Omental fat pad (tissue), 3 donors: ENCODE measurements at regions not wholly inside any gene's neighbourhood (a gene's known extent, or its start where the extent isn't known, plus 50 kb on each side); places are given as distances from the start of the nearest gene placed in this dataset.

ENCODE experiments used
- ATAC-seq: fragments of 150-250 bp; one replicate; pipeline ENCODE4 v1.9.1; 2016; ENCODE audit warnings: mild to moderate bottlenecking, moderate library complexity; ENCODE audit not compliant: low FRiP score
- DNase-seq: peaks from one replicate; pipeline ENCODE4 v3.0.0-alpha.2; 2019; ENCODE audit warnings: low spot score
- TF ChIP-seq, protein P1 (sequence below), 3 donors: fragments of 450-650 bp; IDR thresholded peaks; one replicate each; pipeline ENCODE4 v1.5.1; 2016 to 2017; ENCODE audit warnings: antibody characterized with exemption in 3 of 3, mild to moderate bottlenecking in 3 of 3, moderate library complexity in 2 of 3

DNA sequence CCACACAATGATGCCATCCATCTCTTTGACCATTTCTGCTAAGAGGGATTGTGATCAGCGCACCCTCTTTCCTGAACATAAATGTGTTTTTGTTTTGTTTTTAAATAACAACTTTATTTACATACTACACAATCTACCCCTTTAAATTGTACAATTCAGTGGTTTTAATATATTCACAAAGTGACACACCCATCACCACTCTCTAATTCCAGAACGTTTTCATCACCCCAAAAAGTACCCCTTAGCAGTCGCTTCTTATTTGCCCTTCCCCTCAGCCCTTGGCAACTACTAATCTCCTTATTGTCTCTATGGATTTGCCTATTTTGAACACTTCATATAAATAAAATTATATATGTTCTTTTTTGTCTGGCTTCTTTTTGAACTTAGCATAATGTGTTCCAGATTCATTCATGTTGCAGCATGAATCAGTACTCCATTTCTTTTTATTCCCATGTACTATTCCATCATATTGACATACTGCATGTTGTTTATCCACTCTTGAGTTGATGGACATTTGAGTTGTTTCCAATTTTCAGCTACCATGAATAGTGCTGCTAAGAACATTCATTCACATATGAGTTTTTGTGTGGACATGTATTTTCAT is 150.9 kb upstream of the NABP1 start:
- TF ChIP-seq, protein P1, sequence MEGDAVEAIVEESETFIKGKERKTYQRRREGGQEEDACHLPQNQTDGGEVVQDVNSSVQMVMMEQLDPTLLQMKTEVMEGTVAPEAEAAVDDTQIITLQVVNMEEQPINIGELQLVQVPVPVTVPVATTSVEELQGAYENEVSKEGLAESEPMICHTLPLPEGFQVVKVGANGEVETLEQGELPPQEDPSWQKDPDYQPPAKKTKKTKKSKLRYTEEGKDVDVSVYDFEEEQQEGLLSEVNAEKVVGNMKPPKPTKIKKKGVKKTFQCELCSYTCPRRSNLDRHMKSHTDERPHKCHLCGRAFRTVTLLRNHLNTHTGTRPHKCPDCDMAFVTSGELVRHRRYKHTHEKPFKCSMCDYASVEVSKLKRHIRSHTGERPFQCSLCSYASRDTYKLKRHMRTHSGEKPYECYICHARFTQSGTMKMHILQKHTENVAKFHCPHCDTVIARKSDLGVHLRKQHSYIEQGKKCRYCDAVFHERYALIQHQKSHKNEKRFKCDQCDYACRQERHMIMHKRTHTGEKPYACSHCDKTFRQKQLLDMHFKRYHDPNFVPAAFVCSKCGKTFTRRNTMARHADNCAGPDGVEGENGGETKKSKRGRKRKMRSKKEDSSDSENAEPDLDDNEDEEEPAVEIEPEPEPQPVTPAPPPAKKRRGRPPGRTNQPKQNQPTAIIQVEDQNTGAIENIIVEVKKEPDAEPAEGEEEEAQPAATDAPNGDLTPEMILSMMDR (IDR thresholded peaks at IDR 0.05), result no peak
- no peak for ATAC-seq
- DNase-seq, result no peak

DNA sequence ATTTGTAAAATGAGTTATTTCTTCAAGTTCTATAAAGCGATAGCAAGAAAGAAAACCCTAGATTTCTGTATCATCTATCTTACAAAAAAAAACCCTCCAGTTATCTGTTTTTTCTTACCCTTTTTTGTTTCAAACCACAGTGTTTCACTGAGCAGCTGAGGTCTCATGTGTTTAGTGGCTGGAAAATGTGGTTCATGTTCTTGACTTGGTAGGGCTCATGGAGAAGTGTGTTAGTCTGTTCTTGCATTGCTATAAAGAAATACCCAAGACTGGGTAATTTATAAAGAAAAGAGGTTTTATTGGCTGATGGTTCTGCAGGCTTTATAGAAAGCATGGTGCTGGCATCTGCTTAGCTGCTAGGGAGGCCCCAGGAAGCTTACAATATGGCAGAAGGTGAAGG is 147.3 kb upstream of the NABP1 start:
- DNase-seq (no peak), ATAC-seq (no peak)
- TF ChIP-seq, protein P1 (IDR thresholded peaks at IDR 0.05), result no peak

DNA sequence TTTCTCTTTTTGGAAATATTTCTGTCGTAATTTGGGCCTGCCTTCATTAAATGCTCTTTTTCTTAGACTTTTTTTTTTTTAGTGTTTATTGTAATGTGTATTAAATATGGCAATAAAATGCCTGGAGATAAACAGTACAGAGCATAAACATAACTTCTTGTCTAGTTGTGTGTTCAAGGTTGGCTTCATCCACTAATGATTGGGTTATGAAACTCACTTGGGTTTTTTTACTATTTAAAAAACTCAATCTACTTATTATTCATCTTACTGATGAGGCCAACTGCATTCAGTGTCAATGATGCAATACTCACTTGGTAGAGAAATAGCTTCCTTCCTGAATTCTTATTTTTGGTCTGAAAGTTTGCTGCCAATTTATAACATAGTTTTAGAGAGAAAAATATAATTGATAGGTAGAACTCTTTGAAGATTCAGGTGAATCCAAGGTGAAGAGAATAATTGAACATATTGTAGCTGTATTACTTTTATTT is 144.2 kb upstream of the NABP1 start:
- TF ChIP-seq, protein P1 (IDR thresholded peaks at IDR 0.05), result no peak

DNA sequence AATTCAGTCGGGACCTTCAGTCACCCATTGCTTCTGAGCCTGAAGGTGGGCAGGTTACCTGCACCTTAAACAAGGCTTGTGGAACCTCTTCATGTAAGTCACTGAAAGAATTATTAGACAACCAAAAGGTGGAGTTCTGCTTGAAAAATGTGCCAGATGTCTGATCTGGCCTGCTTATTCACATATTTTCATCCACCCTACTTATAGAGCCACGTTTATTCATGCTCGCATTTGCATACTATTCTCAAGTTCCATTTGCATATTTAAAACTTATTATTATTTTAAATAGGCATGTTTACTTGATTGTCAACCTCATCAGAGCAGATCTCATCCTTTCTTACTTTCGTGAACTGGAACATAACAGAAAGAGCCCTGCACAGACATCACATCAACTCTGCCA is 140.0 kb upstream of the NABP1 start:
- TF ChIP-seq, protein P1 (IDR thresholded peaks at IDR 0.05), result no peak
- DNase-seq, result no peak
- ATAC-seq, result no peak

More for the DNA sequence above, 144.2 kb upstream of the NABP1 start:
- ATAC-seq, result no peak
- no peak for DNase-seq

DNA sequence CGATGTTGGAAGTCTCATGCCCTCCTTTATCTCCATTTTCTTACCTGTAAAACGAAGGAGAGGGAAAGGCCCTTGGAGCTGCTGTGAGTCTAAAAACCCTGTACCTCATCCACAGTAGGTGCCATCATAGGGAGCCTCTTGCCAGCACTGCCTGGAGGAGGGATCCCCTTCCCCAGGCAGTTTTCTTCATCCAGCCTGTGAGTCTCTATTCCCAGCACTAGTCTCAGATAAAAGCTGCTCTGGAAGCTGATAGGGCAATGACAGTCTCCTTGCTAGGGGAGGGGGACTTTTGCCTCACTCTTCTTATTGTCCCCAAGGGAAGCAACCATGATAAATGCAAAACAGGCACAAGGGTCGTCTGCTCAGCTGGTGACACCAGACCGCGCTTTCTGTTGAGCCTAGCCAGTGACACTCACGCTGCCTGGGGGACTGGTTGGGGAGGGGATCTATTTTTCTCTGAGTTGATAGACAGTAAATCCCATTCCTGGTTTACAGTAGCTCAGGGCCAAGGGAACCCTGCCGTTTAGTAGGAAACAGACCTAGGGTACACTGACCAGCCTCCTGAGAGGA is 139.5 kb upstream of the NABP1 start:
- no peak for DNase-seq
- TF ChIP-seq, protein P1 (IDR thresholded peaks at IDR 0.05), result no peak
- ATAC-seq, result no peak

DNA sequence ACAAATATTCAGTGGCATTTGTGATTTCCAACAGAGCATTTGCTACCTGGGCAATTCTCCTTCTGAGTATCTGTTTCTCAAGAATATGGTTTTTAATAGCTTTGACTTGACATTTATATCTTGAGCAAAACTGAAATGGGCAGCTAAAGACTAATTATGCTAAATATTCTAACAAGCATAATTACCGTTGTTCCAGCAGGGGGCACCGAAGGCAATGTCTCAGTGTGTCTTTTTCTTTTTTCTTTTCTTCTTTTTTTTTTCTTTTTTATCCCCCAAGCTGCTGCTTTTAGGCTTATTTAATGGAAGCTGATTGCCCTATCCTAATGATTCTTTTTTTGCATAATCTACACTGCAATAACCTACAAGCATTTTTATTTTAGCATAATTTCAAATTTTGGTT is 138.9 kb upstream of the NABP1 start:
- no peak for ATAC-seq
- DNase-seq, result no peak
- TF ChIP-seq, protein P1 (IDR thresholded peaks at IDR 0.05), result no peak

DNA sequence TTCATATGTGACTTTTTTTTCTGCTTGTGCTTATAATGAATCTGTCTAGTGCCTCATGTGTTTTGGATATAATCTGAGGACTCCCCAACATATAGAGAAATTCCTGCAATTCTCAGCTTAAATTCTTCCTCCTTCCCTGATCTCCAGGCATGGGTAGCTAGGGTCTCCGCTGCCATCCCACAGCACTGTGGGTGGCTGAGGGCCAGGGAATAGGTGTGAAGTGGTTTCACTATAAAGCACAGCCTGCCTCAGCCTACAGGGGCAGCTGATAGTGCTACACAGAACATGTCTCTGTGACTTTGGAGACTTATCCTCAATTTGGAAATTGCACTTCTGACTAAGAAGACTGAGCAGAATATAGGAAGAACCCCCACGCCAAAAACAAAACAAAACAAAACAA is 137.3 kb upstream of the NABP1 start:
- TF ChIP-seq, protein P1 (IDR thresholded peaks at IDR 0.05), result no peak
- no peak for DNase-seq
- no peak for ATAC-seq
